Mammary epithelial cell (primary cell): ENCODE measurements at regions not wholly inside any gene's neighbourhood (a gene's known extent, or its start where the extent isn't known, plus 50 kb on each side); places are given as distances from the start of the nearest gene placed in this dataset.

Experiments
- CTCF ChIP-seq, 2 donors: IDR thresholded peaks in 1 of 2; conservative IDR thresholded peaks in 1 of 2; 2 replicates each; pipeline ENCODE4 v1.5.1; 2011 to 2012; ENCODE audit warnings: inconsistent platforms in 2 of 2, low read length in 2 of 2, mild to moderate bottlenecking in 2 of 2, control low read depth in 1 of 2, low read depth in 1 of 2; ENCODE audit not compliant: insufficient read depth in 1 of 2; ENCODE audit errors: extremely low read depth in 1 of 2
- EZH2 ChIP-seq: IDR thresholded peaks from 2 replicates; pipeline ENCODE4 v1.6.1; 2012; ENCODE audit warnings: low read length, inconsistent platforms, borderline replicate concordance

- no peak for TF ChIP-seq CTCF (conservative IDR thresholded peaks at IDR 0.05 in 1 of 2, IDR thresholded peaks at IDR 0.05 in 1 of 2; ENCODE audit: extremely low read depth in 1 of 2, insufficient read depth in 1 of 2, low read depth in 1 of 2, low read length in 2 of 2)
- TF ChIP-seq EZH2 = no peak
Observed at GRCh38 chr4:54973784-54974183, 151.6 kb downstream of the KDR start.
